ENCODE measurements at regions not wholly inside any gene's neighbourhood (a gene's known extent, or its start where the extent isn't known, plus 50 kb on each side); places are given as distances from the start of the nearest gene placed in this dataset.

DNA sequence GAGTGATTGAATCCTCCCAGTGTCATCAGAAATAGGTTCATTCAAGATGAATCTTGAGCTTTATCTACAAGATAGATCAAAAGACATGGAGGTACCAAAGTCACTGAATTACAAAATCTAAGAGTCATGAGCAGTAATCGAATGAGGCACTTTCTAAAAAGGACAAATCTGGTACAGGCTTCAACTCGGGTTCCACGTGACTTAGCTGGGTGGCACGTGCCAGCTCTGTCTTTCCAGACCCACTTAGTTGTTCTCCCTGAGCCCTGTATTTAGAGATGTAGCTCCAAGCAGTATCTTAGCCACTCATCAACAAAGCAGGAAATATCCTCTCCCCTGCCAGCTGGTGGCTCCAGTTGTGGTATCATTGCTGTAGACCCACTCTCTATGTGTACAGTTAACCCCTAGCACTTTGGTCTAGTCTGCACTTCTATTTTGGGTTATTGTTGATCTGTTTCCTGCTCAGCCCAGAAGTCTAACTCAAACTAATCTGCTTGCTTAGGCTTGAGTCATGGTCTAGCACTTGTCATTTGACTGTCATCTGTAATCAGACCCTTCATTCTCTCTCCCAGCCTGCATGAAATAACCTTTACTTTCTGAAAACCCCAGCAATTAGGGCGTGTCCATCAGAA is 528.7 kb downstream of the ETS1 start:
- no peak for DNase-seq

- no peak for DNase-seq
These were observed 529.5 kb downstream of the ETS1 start for GRCh38 chr11:128057786-128058395.

DNA sequence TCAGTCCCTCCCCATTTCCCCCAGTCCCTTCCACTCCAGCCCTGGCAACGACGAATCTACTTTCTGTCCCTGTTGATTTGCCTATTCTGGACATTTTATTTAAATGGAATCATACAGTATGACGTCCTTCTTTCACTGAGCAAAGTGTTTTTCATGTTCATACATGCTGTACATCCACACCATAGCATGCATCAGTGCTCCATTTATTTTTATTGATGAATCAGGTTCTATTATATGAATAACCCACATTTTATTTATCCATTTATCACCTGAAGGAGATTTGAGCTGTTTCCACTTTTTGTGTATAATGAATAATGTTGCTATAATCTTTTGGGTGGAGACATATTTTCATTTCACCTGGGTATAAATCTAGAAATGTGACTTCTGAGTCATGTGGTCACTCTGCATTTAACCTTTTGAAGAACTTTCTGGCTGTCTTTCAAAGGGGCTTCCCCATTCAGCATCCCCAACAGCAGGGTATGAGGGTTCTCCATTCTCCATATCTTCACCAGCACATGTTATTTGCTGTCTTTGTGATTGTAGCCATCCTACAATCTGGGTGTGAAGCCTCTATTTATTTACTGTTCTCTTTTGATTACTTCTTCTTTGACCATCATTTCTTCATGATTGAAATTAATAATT is 531.7 kb downstream of the ETS1 start:
- DNase-seq: no peak

- DNase-seq: no peak
These were observed 533.1 kb downstream of the ETS1 start for GRCh38 chr11:128053981-128054931.

- DNase-seq: no peak
These were observed 534.3 kb downstream of the ETS1 start for GRCh38 chr11:128052912-128053641.

GRCh38 chr11:128048121-128048520 is 539.2 kb downstream of the ETS1 start:
- no peak for DNase-seq

- DNase-seq: no peak
These were observed 540.3 kb downstream of the ETS1 start for GRCh38 chr11:128047026-128047425.

DNA sequence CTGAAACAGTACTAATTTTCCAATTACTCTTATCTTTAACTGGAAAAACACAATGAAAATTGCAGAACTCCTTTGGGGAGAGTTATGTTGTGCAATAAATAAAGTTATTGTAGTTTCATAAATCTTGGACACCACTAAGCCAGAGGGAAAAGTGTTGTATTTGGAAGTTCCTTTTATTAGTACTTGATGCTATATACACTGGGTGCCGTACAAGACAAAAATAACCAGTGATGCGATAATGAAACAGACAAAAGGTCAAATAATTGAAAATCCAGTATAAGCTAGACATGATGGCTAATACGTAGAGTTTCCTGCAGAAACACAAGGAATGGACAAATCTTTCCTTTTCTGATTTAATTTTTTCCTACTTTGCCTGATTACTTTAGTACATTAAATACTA is 541.1 kb downstream of the ETS1 start:
- no peak for DNase-seq

GRCh38 chr11:128045094-128045725 is 542.1 kb downstream of the ETS1 start:
- no peak for DNase-seq

GRCh38 chr11:128042290-128042751 is 545.0 kb downstream of the ETS1 start:
- no peak for DNase-seq

GRCh38 chr11:128040603-128041002 is 546.8 kb downstream of the ETS1 start:
- no peak for DNase-seq

GRCh38 chr11:128039140-128040021 is 548.0 kb downstream of the ETS1 start:
- DNase-seq: no peak

- no peak for DNase-seq
These were observed 550.7 kb downstream of the ETS1 start for GRCh38 chr11:128036556-128037093.

DNA sequence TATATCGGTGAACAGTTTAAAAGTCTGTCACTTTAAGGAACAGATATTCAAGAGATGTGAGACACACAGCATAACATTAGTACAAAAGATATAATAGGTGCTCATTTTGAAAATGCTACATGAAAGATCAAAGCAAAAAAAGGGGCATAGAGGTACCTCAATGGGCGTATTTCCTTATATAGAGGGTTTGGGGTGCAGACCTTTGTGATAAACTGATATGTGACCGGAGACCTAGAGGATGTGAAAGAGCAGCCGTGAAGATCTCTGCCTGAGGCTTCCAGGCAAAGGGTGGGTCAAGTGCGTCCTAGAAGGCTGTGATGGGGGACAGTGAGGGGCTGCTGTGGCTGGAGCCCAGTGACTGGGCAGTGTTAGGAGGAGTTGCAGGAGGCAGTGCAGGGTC is 551.4 kb downstream of the ETS1 start:
- DNase-seq: no peak

DNA sequence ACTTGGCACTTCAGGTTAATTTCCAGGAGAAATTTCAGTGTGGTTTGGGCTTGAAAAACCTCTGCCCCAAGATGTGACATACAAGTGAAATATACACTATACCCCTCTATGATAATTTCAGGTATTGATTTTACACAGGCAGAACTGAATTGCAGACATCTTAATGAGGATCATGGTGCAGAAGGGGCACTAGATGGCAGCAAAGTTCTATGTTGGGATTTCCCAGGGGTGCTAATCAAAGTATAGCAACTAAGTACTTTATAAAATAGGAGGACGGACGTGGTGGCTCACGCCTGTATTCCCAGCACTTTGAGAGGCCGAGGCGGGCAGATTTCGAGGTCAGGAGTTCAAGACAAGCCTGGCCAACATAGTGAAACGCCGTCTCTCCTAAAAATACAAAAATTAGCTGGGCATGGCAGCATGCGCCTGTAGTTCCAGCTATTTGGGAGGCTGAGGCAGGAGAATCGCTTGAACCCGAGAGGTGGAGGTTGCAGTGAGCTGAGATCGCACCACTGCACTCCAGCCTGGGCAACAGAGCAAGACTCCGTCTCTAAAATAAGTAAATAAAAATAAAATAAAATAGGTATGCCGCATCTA is 555.7 kb downstream of the ETS1 start:
- DNase-seq: peak; percentile 40

- DNase-seq: no peak
These were observed 558.1 kb downstream of the ETS1 start for GRCh38 chr11:128029219-128029722.

- DNase-seq: no peak
These were observed 560.8 kb downstream of the ETS1 start for GRCh38 chr11:128026596-128026995.

- DNase-seq: no peak
These were observed 564.6 kb downstream of the ETS1 start for GRCh38 chr11:128022761-128023160.

- no peak for DNase-seq
These were observed 565.4 kb downstream of the ETS1 start for GRCh38 chr11:128022007-128022368.
